ENCODE measurements at regions not wholly inside any gene's neighbourhood (a gene's known extent, or its start where the extent isn't known, plus 50 kb on each side); places are given as distances from the start of the nearest gene placed in this dataset.

- no peak for DNase-seq
These were observed 182.1 kb upstream of the CARD18 start for GRCh38 chr11:105321696-105322095.

- no peak for DNase-seq
These were observed 175.7 kb upstream of the CARD18 start for GRCh38 chr11:105315287-105315686.

GRCh38 chr11:105312266-105312665 is 172.7 kb upstream of the CARD18 start:
- DNase-seq, result no peak

GRCh38 chr11:105298630-105299029 is 159.1 kb upstream of the CARD18 start:
- DNase-seq, result no peak

- no peak for DNase-seq
These were observed 158.6 kb upstream of the CARD18 start for GRCh38 chr11:105298174-105298573.

GRCh38 chr11:105297463-105297862 is 157.9 kb upstream of the CARD18 start:
- DNase-seq, result no peak

- DNase-seq, result no peak
These were observed 157.2 kb upstream of the CARD18 start for GRCh38 chr11:105296806-105297205.

GRCh38 chr11:105296386-105296785 is 156.8 kb upstream of the CARD18 start:
- DNase-seq, result no peak

- DNase-seq, result no peak
These were observed 143.1 kb upstream of the CARD18 start for GRCh38 chr11:105282658-105283057.

- DNase-seq, result no peak
These were observed 135.1 kb upstream of the CARD18 start for GRCh38 chr11:105274631-105275030.

GRCh38 chr11:105273660-105274280 is 134.2 kb upstream of the CARD18 start:
- peak; percentile 39 for DNase-seq

GRCh38 chr11:105269862-105270261 is 130.3 kb upstream of the CARD18 start:
- DNase-seq, result no peak

- no peak for DNase-seq
These were observed 129.0 kb upstream of the CARD18 start for GRCh38 chr11:105268404-105269062.

GRCh38 chr11:105265845-105266244 is 126.3 kb upstream of the CARD18 start:
- DNase-seq, result no peak

GRCh38 chr11:105260976-105261375 is 121.4 kb upstream of the CARD18 start:
- DNase-seq, result no peak

GRCh38 chr11:105245781-105246315 is 106.3 kb upstream of the CARD18 start:
- no peak for DNase-seq

- peak; percentile 30 for DNase-seq
These were observed 104.7 kb upstream of the CARD18 start for GRCh38 chr11:105244160-105244825.

GRCh38 chr11:105241136-105241535 is 101.6 kb upstream of the CARD18 start:
- no peak for DNase-seq

GRCh38 chr11:105236664-105237063 is 97.1 kb upstream of the CARD18 start:
- DNase-seq, result no peak

GRCh38 chr11:105233285-105233684 is 93.7 kb upstream of the CARD18 start:
- no peak for DNase-seq

GRCh38 chr11:105232021-105232420 is 92.5 kb upstream of the CARD18 start:
- DNase-seq, result no peak

GRCh38 chr11:105230586-105230985 is 91.0 kb upstream of the CARD18 start:
- DNase-seq, result no peak

- DNase-seq, result no peak
These were observed 90.2 kb upstream of the CARD18 start for GRCh38 chr11:105229761-105230160.

GRCh38 chr11:105229257-105229656 is 89.7 kb upstream of the CARD18 start:
- DNase-seq, result no peak

Measured in eye (tissue), 1 donor.